Fibroblast of the aortic adventitia (primary cell): ENCODE measurements at regions not wholly inside any gene's neighbourhood (a gene's known extent, or its start where the extent isn't known, plus 50 kb on each side); places are given as distances from the start of the nearest gene placed in this dataset.

Experiments used
- DNase-seq: peaks from one replicate; pipeline ENCODE4 v3.0.0-alpha.2; 2010; ENCODE audit warnings: low read depth
- H3K4me3 ChIP-seq: 2 replicates; pipeline ENCODE4 v1.5.1; 2011; ENCODE audit warnings: low read depth, mild to moderate bottlenecking, control low read depth, low read length, moderate library complexity
- TF ChIP-seq, protein P1 (sequence below): IDR thresholded peaks from 2 replicates; pipeline ENCODE4 v1.5.1; 2011; ENCODE audit warnings: mild to moderate bottlenecking, low read length, control low read depth, inconsistent platforms; ENCODE audit not compliant: insufficient read depth

DNA sequence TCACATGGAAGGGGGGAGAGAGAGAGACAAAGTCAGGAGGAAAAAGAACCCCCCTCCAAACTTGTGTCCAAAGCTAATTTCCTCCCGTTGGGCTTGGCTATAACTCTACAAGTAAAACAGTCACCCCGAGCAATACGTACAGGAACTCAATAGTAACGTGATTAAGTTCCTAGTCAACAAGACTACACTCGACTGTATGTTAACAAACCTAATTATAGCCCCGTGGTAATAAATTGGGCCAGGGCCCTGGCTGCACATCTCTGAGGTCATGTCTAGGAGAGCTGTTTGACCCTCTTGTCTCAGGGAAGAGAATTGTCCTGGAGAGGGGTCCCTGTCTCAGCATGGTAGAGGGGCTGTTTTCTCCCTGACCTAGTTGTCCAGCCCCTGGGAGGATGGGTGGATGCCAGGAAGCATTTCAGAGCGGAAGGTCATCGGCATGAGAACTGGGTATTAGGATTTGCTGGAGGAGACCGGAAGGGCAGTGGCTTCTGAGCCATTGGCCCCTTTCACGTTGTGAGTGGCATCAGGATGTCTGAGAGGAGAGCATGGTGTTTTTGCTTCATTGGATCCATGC, 60.2 kb upstream of the COMTD1 start:
- no peak overlapping the region for H3K4me3 ChIP-seq
- DNase-seq, result no peak
- TF ChIP-seq, protein P1, sequence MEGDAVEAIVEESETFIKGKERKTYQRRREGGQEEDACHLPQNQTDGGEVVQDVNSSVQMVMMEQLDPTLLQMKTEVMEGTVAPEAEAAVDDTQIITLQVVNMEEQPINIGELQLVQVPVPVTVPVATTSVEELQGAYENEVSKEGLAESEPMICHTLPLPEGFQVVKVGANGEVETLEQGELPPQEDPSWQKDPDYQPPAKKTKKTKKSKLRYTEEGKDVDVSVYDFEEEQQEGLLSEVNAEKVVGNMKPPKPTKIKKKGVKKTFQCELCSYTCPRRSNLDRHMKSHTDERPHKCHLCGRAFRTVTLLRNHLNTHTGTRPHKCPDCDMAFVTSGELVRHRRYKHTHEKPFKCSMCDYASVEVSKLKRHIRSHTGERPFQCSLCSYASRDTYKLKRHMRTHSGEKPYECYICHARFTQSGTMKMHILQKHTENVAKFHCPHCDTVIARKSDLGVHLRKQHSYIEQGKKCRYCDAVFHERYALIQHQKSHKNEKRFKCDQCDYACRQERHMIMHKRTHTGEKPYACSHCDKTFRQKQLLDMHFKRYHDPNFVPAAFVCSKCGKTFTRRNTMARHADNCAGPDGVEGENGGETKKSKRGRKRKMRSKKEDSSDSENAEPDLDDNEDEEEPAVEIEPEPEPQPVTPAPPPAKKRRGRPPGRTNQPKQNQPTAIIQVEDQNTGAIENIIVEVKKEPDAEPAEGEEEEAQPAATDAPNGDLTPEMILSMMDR, result no peak

GRCh38 chr10:75294866-75295701, 59.3 kb upstream of the COMTD1 start:
- DNase-seq, result peak; percentile 95
- TF ChIP-seq, protein P1, result peak; percentile 30
- H3K4me3 ChIP-seq, result peak overlapping the region; percentile 56

GRCh38 chr10:75294518-75294865, 58.7 kb upstream of the COMTD1 start:
- peak overlapping the region; percentile 56 for H3K4me3 ChIP-seq
- peak; percentile 16 for DNase-seq

DNA sequence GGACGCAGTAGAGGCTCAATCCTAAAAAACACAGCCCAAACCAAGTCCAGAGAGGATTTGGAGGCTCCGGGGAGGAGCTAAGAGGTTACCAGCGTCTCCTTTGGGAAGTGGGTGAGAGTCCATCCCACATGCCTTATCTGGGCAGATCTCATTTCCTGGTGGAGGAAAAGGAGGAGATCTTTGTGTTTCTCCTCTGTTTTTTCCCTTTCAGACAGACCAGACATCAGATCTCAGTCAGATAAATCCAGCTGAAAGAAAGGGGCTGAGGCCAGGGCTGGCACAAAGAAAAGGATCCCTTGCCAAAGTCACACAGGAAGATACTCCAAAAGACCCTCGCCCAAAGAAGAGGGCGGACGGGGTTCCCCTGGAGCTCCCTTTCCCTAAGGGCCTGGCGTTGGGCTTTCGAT, 58.3 kb upstream of the COMTD1 start:
- H3K4me3 ChIP-seq, result no peak overlapping the region
- TF ChIP-seq, protein P1, result no peak
- peak; percentile 23 for DNase-seq

More at GRCh38 chr10:75294518-75294865, 58.7 kb upstream of the COMTD1 start:
- TF ChIP-seq, protein P1, result no peak

- DNase-seq, result no peak
- H3K4me3 ChIP-seq, result no peak overlapping the region
- TF ChIP-seq, protein P1, result no peak
Observed at GRCh38 chr10:75293446-75293820, 57.7 kb upstream of the COMTD1 start.

DNA sequence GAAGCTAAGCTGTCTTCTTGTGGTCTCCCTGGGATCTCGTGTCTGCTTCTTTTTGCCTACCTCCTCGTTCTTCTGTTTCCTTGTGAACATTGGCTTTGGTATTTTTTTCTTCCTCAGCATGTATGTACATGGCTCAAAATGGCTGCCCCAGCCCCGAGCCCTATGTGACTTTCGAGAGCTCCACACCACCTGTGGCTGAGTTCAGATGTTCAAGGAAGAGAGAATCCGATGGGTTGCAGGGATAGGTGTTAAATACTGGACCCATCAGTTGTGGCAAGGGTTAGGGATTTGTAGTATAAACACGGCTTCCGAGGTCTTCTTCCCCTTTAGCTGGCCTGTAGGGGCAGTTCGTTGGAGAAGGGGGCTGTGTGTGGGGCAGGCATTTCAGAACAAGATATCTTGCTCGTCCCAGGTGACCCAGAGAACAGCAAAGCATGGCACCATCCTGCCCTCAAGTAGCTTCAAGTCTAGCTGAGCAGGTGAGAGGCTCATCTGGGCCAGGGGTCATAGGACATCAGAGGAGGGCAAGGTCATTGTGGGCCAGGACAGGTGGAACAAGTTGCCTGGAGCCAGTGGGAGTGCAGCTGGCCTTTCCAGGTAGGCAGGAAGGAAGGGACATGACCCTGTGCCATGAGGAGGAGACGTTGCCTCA, 57.2 kb upstream of the COMTD1 start:
- no peak for DNase-seq
- TF ChIP-seq, protein P1, result no peak
- H3K4me3 ChIP-seq, result no peak overlapping the region
